Subcutaneous abdominal adipose tissue (tissue), 5 donors: ENCODE measurements at regions not wholly inside any gene's neighbourhood (a gene's known extent, or its start where the extent isn't known, plus 50 kb on each side); places are given as distances from the start of the nearest gene placed in this dataset.

Experiments
- H3K27ac ChIP-seq: one replicate; pipeline ENCODE4 v1.7.0; 2013; ENCODE audit warnings: low read depth, mild to moderate bottlenecking, inconsistent platforms, low read length, moderate library complexity
- H3K27me3 ChIP-seq, 5 donors: one replicate each; pipeline ENCODE4 v1.7.0; 2013; ENCODE audit warnings: low read length in 5 of 5, inconsistent platforms in 1 of 5; ENCODE audit not compliant: control insufficient read depth in 5 of 5, insufficient read depth in 4 of 5
- H3K36me3 ChIP-seq, 5 donors: one replicate each; pipeline ENCODE4 v1.7.0; 2013; ENCODE audit warnings: low read length in 5 of 5; ENCODE audit not compliant: control insufficient read depth in 5 of 5, insufficient read depth in 5 of 5
- H3K4me1 ChIP-seq, 5 donors: one replicate each; pipeline ENCODE4 v1.7.0; 2013; ENCODE audit warnings: low read length in 5 of 5, mild to moderate bottlenecking in 3 of 5, moderate library complexity in 1 of 5; ENCODE audit not compliant: control insufficient read depth in 5 of 5, insufficient read depth in 5 of 5
- H3K4me3 ChIP-seq, 5 donors: one replicate each; pipeline ENCODE4 v1.7.0; 2013; ENCODE audit warnings: low read length in 5 of 5, low read depth in 1 of 5
- H3K9ac ChIP-seq, 5 donors: one replicate each; pipeline ENCODE4 v1.7.0; 2013; ENCODE audit warnings: low read length in 5 of 5, mild to moderate bottlenecking in 4 of 5, moderate library complexity in 3 of 5
- H3K9me3 ChIP-seq, 5 donors: one replicate each; pipeline ENCODE4 v1.7.0; 2013; ENCODE audit warnings: low read length in 5 of 5; ENCODE audit not compliant: control insufficient read depth in 5 of 5
- donor health status: healthy.
- donor health status: healthy.
- donor health status: healthy.
- donor health status: healthy.
- donor health status: healthy.

GRCh38 chrX:5117816-5118215, 1110.9 kb downstream of the NLGN4X start:
- Histone ChIP-seq H3K4me3 (no peak overlapping the region), H3K4me1 (no peaks in the 10 kb centered on the region), H3K9ac (no peak overlapping the region), H3K27ac (no peak overlapping the region), H3K36me3 (no peaks in the 10 kb centered on the region), H3K27me3 (no peaks in the 10 kb centered on the region), H3K9me3 (no peaks in the 10 kb centered on the region)

GRCh38 chrX:5113128-5113527, 1115.5 kb downstream of the NLGN4X start:
- no peaks in the 10 kb centered on the region for H3K4me1 ChIP-seq
- no peak overlapping the region for H3K27ac ChIP-seq
- H3K9ac ChIP-seq, result no peak overlapping the region
- H3K4me3 ChIP-seq, result no peak overlapping the region
- no peaks in the 10 kb centered on the region for H3K36me3 ChIP-seq
- H3K27me3 ChIP-seq, result no peaks in the 10 kb centered on the region
- no peaks in the 10 kb centered on the region for H3K9me3 ChIP-seq

- H3K4me3 ChIP-seq, result no peak overlapping the region
Observed at GRCh38 chrX:5100004-5100403, 1128.7 kb downstream of the NLGN4X start.

GRCh38 chrX:5086388-5086787, 1142.3 kb downstream of the NLGN4X start:
- H3K27ac ChIP-seq, result no peak overlapping the region
- no peaks in the 10 kb centered on the region for H3K9me3 ChIP-seq

More at GRCh38 chrX:5100004-5100403, 1128.7 kb downstream of the NLGN4X start:
- Histone ChIP-seq H3K27ac (no peak overlapping the region), H3K9me3 (no peaks in the 10 kb centered on the region), H3K4me1 (no peaks in the 10 kb centered on the region), H3K36me3 (no peaks in the 10 kb centered on the region), H3K9ac (no peak overlapping the region), H3K27me3 (no peaks in the 10 kb centered on the region)

GRCh38 chrX:5084279-5084678, 1144.4 kb downstream of the NLGN4X start:
- Histone ChIP-seq H3K4me1 (no peaks in the 10 kb centered on the region), H3K9ac (no peak overlapping the region), H3K27ac (no peak overlapping the region), H3K4me3 (no peak overlapping the region), H3K27me3 (no peaks in the 10 kb centered on the region), H3K9me3 (no peaks in the 10 kb centered on the region), H3K36me3 (no peaks in the 10 kb centered on the region)

More at GRCh38 chrX:5086388-5086787, 1142.3 kb downstream of the NLGN4X start:
- Histone ChIP-seq H3K9ac (no peak overlapping the region), H3K4me1 (no peaks in the 10 kb centered on the region), H3K36me3 (no peaks in the 10 kb centered on the region), H3K27me3 (no peaks in the 10 kb centered on the region), H3K4me3 (no peak overlapping the region)

- Histone ChIP-seq H3K27ac (no peak overlapping the region), H3K9ac (no peak overlapping the region), H3K4me3 (no peak overlapping the region), H3K9me3 (no peaks in the 10 kb centered on the region), H3K27me3 (no peaks in the 10 kb centered on the region), H3K4me1 (no peaks in the 10 kb centered on the region), H3K36me3 (no peaks in the 10 kb centered on the region)
Observed at GRCh38 chrX:5082705-5083104, 1146.0 kb downstream of the NLGN4X start.

GRCh38 chrX:5080791-5081190, 1147.9 kb downstream of the NLGN4X start:
- Histone ChIP-seq H3K27me3 (no peaks in the 10 kb centered on the region), H3K36me3 (no peaks in the 10 kb centered on the region), H3K4me1 (no peaks in the 10 kb centered on the region)

GRCh38 chrX:5068550-5068949, 1160.1 kb downstream of the NLGN4X start:
- H3K27ac ChIP-seq, result no peak overlapping the region
- no peaks in the 10 kb centered on the region for H3K36me3 ChIP-seq
- H3K4me1 ChIP-seq, result no peaks in the 10 kb centered on the region
- no peak overlapping the region for H3K4me3 ChIP-seq
- H3K9ac ChIP-seq, result no peak overlapping the region
- H3K9me3 ChIP-seq, result no peaks in the 10 kb centered on the region
- H3K27me3 ChIP-seq, result no peaks in the 10 kb centered on the region

More at GRCh38 chrX:5080791-5081190, 1147.9 kb downstream of the NLGN4X start:
- no peak overlapping the region for H3K4me3 ChIP-seq
- H3K27ac ChIP-seq, result no peak overlapping the region
- no peaks in the 10 kb centered on the region for H3K9me3 ChIP-seq
- no peak overlapping the region for H3K9ac ChIP-seq

- no peak overlapping the region for H3K27ac ChIP-seq
- no peaks in the 10 kb centered on the region for H3K9me3 ChIP-seq
- no peak overlapping the region for H3K4me3 ChIP-seq
- no peaks in the 10 kb centered on the region for H3K36me3 ChIP-seq
- H3K27me3 ChIP-seq, result no peaks in the 10 kb centered on the region
- no peaks in the 10 kb centered on the region for H3K4me1 ChIP-seq
- no peak overlapping the region for H3K9ac ChIP-seq
Observed at GRCh38 chrX:5057786-5058185, 1170.9 kb downstream of the NLGN4X start.

- no peaks in the 10 kb centered on the region for H3K36me3 ChIP-seq
- H3K4me3 ChIP-seq, result no peak overlapping the region
- no peaks in the 10 kb centered on the region for H3K4me1 ChIP-seq
- H3K9me3 ChIP-seq, result no peaks in the 10 kb centered on the region
- H3K27ac ChIP-seq, result no peak overlapping the region
- no peak overlapping the region for H3K9ac ChIP-seq
- no peaks in the 10 kb centered on the region for H3K27me3 ChIP-seq
Observed at GRCh38 chrX:5054852-5055251, 1173.8 kb downstream of the NLGN4X start.
